ENCODE measurements at regions not wholly inside any gene's neighbourhood (a gene's known extent, or its start where the extent isn't known, plus 50 kb on each side); places are given as distances from the start of the nearest gene placed in this dataset.
"Not testable (repeated sequence)": the region's sequence is repeated elsewhere in the genome, so short reads cannot be mapped to it uniquely, and the experiment has no call there.

DNA sequence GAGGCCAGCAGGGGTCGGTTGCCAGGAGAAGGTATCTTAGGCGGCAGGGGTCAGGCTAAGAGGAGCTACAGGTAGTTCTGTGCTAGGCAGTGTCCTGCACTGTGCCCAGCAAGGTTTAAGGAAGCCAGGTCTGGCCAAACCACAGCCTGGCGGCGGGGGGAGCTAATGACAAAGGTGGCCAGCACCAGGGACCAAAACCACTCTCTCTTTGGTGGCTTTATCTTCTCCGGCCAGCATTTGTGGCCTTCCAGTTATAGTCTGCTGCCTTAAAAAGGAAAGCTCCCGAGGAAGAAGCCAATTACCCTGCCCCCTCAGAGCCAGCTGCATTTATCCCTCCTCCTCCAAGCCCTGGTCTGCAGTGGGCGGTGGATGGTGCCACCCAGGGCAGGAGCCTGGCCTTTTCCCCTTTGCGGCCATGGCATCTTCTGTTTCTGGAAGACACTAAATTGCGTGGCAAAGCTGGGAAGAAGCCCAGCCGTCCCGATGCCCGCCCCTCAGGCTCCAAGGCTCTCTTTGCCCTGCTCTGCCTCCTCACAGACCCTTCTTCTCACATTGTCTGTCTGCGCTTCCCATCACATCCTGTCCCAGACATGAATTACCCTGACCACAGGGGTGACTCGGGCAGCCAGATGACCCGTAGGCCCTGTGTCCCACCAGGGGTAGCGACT lies 94.6 kb downstream of the EN1 start:
- H3K36me3 ChIP-seq, result no peaks in the 10 kb centered on the region

GRCh38 chr2:118750959-118751565 lies 96.4 kb downstream of the EN1 start:
- Histone ChIP-seq H3K4me3 (replicated peaks in 1 of 3) (no peak overlapping the region), H3K27me3 (no peaks in the 10 kb centered on the region), H3K4me1 (no peaks in the 10 kb centered on the region), H3K9me3 (no peaks in the 10 kb centered on the region), H3K27ac (no peak overlapping the region), H3K36me3 (no peaks in the 10 kb centered on the region)
- 75 to 79% methylated on average over 3 of the region's 3 CpGs for WGBS, 2 donors
- intact Hi-C loops (cut with DNase I), result no loop called here
- TF ChIP-seq POLR2A (IDR thresholded peaks at IDR 0.05) (no peak), CTCF (IDR thresholded peaks at IDR 0.05) (no peak)
- DNase-seq, result no peak

More for the DNA sequence above, 94.6 kb downstream of the EN1 start:
- Histone ChIP-seq H3K27me3 (no peaks in the 10 kb centered on the region), H3K9me3 (no peaks in the 10 kb centered on the region), H3K4me1 (no peaks in the 10 kb centered on the region), H3K4me3 (replicated peaks in 1 of 3) (no peak overlapping the region), H3K27ac (no peak overlapping the region)
- TF ChIP-seq POLR2A (IDR thresholded peaks at IDR 0.05) (no peak), CTCF (IDR thresholded peaks at IDR 0.05) (no peak)
- intact Hi-C loops (cut with DNase I), result no loop called here
- no peak for DNase-seq
- WGBS, 2 donors, result 86% methylated on average over 16 of the region's 16 CpGs

- Histone ChIP-seq H3K27me3 (no peaks in the 10 kb centered on the region), H3K4me1 (no peaks in the 10 kb centered on the region), H3K9me3 (no peaks in the 10 kb centered on the region), H3K36me3 (no peaks in the 10 kb centered on the region), H3K4me3 (replicated peaks in 1 of 3) (no peak overlapping the region), H3K27ac (no peak overlapping the region)
- 80 to 88% methylated on average over 3 of the region's 3 CpGs for WGBS, 2 donors
- no peak for DNase-seq
- intact Hi-C loops (cut with DNase I), result no loop called here
- no peak for TF ChIP-seq CTCF (IDR thresholded peaks at IDR 0.05)
- no peak for TF ChIP-seq POLR2A (IDR thresholded peaks at IDR 0.05)
Measured at GRCh38 chr2:118748245-118748885, 99.1 kb downstream of the EN1 start.

DNA sequence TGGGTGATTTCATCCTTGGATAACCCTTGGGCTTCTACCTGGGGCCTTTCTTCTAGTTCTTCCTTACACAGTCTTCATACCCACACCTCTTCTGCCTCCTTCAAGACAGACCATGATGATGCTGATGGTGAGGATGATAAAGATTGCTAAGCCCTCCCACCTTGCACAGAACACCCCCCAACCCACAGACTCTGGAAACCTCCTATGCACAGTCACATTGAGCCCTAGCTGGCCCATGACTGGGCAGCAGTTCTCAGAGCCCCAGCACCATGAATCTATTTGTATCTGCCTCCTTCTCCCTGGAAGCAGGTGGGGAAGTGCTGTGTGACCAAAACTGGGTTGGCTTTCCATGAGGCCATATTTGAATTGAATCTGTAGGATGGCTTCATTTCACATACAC lies 99.8 kb downstream of the EN1 start:
- Histone ChIP-seq H3K4me1 (no peaks in the 10 kb centered on the region), H3K4me3 (replicated peaks in 1 of 3) (no peak overlapping the region)
- TF ChIP-seq CTCF (IDR thresholded peaks at IDR 0.05) (no peak), POLR2A (IDR thresholded peaks at IDR 0.05) (no peak)

GRCh38 chr2:118747066-118747465 lies 100.4 kb downstream of the EN1 start:
- no peak for TF ChIP-seq POLR2A (IDR thresholded peaks at IDR 0.05)
- Histone ChIP-seq H3K9me3 (no peaks in the 10 kb centered on the region), H3K36me3 (no peaks in the 10 kb centered on the region), H3K4me3 (replicated peaks in 1 of 3) (no peak overlapping the region), H3K27me3 (no peaks in the 10 kb centered on the region), H3K27ac (no peak overlapping the region), H3K4me1 (no peaks in the 10 kb centered on the region)
- DNase-seq, result no peak
- 67 to 68% methylated on average over 5 of the region's 5 CpGs for WGBS, 2 donors
- intact Hi-C loops (cut with DNase I), result no loop called here

More for the DNA sequence above, 99.8 kb downstream of the EN1 start:
- DNase-seq, result no peak
- Histone ChIP-seq H3K36me3 (no peaks in the 10 kb centered on the region), H3K27ac (no peak overlapping the region), H3K27me3 (no peaks in the 10 kb centered on the region), H3K9me3 (no peaks in the 10 kb centered on the region)
- intact Hi-C loops (cut with DNase I), result no loop called here

DNA sequence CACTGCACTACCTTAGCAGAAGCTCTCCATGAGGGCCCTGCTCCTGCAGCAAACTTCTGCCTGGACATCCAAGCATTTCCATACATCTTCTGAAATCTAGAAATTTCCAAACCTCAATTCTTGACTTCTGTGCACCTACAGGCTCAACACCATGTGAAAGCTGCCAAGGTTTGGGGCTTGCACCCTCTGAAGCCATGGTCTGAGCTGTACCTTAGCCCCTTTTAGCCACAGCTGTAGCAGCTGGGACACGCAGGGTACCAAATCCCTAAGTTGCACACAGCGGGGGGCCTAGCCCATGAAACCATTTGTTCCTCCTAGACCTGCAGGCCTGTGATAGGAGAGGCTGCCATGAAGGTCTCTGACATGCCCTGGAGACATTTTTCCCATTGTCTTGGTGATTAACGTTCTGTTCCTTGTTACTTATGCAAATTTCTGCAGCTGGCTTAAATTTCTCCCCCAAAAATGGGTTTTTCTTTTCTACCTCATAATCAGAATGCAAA lies 102.7 kb downstream of the EN1 start:
- H3K36me3 ChIP-seq; H3K27ac ChIP-seq; intact Hi-C loops (cut with DNase I); H3K27me3 ChIP-seq; H3K4me3 ChIP-seq (replicated peaks in 1 of 3); H3K4me1 ChIP-seq; H3K9me3 ChIP-seq; DNase-seq: not testable (repeated sequence)
- 81 to 87% methylated on average over 3 of the region's 3 CpGs for WGBS, 2 donors

Data from thyroid gland (tissue), 4 donors.